ENCODE measurements at regions not wholly inside any gene's neighbourhood (a gene's known extent, or its start where the extent isn't known, plus 50 kb on each side); places are given as distances from the start of the nearest gene placed in this dataset.
"Not testable (repeated sequence)": the region's sequence is repeated elsewhere in the genome, so short reads cannot be mapped to it uniquely, and the experiment has no call there.

- DNase-seq, result peak; percentile 8
Measured at GRCh38 chr7:153698046-153698445, 354.2 kb upstream of the DPP6 start.

GRCh38 chr7:153701678-153702077, 350.5 kb upstream of the DPP6 start:
- no peak for DNase-seq

- DNase-seq, result not testable (repeated sequence)
Measured at GRCh38 chr7:153723892-153724291, 328.3 kb upstream of the DPP6 start.

- not testable (repeated sequence) for DNase-seq
Measured at GRCh38 chr7:153731504-153731903, 320.7 kb upstream of the DPP6 start.

- DNase-seq, result not testable (repeated sequence)
Measured at GRCh38 chr7:153743434-153743833, 308.8 kb upstream of the DPP6 start.

- not testable (repeated sequence) for DNase-seq
Measured at GRCh38 chr7:153747969-153748368, 304.2 kb upstream of the DPP6 start.

- not testable (repeated sequence) for DNase-seq
Measured at GRCh38 chr7:153748885-153749284, 303.3 kb upstream of the DPP6 start.

GRCh38 chr7:153765869-153766268, 286.3 kb upstream of the DPP6 start:
- DNase-seq, result not testable (repeated sequence)

GRCh38 chr7:153766926-153767325, 285.3 kb upstream of the DPP6 start:
- DNase-seq, result not testable (repeated sequence)

- DNase-seq, result no peak
Measured at GRCh38 chr7:153772966-153773365, 279.2 kb upstream of the DPP6 start.

- DNase-seq, result not testable (repeated sequence)
Measured at GRCh38 chr7:153776940-153777339, 275.3 kb upstream of the DPP6 start.

- not testable (repeated sequence) for DNase-seq
Measured at GRCh38 chr7:153797363-153797762, 254.8 kb upstream of the DPP6 start.

GRCh38 chr7:153808117-153808516, 244.1 kb upstream of the DPP6 start:
- DNase-seq, result no peak

- DNase-seq, result no peak
Measured at GRCh38 chr7:153829525-153829924, 222.7 kb upstream of the DPP6 start.

GRCh38 chr7:153832160-153832559, 220.0 kb upstream of the DPP6 start:
- no peak for DNase-seq

GRCh38 chr7:153835103-153835502, 217.1 kb upstream of the DPP6 start:
- no peak for DNase-seq

GRCh38 chr7:153835712-153836265, 216.4 kb upstream of the DPP6 start:
- no peak for DNase-seq

GRCh38 chr7:153838591-153838990, 213.6 kb upstream of the DPP6 start:
- DNase-seq, result no peak

- no peak for DNase-seq
Measured at GRCh38 chr7:153840861-153841260, 211.3 kb upstream of the DPP6 start.

- DNase-seq, result no peak
Measured at GRCh38 chr7:153847828-153848227, 204.4 kb upstream of the DPP6 start.

- no peak for DNase-seq
Measured at GRCh38 chr7:153852261-153852660, 199.9 kb upstream of the DPP6 start.

GRCh38 chr7:153858355-153858754, 193.8 kb upstream of the DPP6 start:
- DNase-seq, result no peak

GRCh38 chr7:153859239-153859638, 193.0 kb upstream of the DPP6 start:
- no peak for DNase-seq

GRCh38 chr7:153886506-153887441, 165.4 kb upstream of the DPP6 start:
- no peak for DNase-seq

Measured in NCI-H774 (cell line).